D341Med (cell line): ENCODE measurements at regions not wholly inside any gene's neighbourhood (a gene's known extent, or its start where the extent isn't known, plus 50 kb on each side); places are given as distances from the start of the nearest gene placed in this dataset.
"Not testable (repeated sequence)": the region's sequence is repeated elsewhere in the genome, so short reads cannot be mapped to it uniquely, and the experiment has no call there.

Experiments used
- DNase-seq: peaks from one replicate; pipeline ENCODE4 v3.0.0; 2012; ENCODE audit warnings: low spot score

- no peak for DNase-seq
Measured at GRCh38 chr14:86363576-86363975, 833.6 kb downstream of the FLRT2 start.

GRCh38 chr14:86363047-86363446 is 833.1 kb downstream of the FLRT2 start:
- DNase-seq, result no peak

GRCh38 chr14:86357876-86358275 is 827.9 kb downstream of the FLRT2 start:
- no peak for DNase-seq

GRCh38 chr14:86357119-86357518 is 827.2 kb downstream of the FLRT2 start:
- DNase-seq, result no peak

GRCh38 chr14:86346818-86347384 is 817.0 kb downstream of the FLRT2 start:
- DNase-seq, result no peak

- DNase-seq, result no peak
Measured at GRCh38 chr14:86334355-86334754, 804.4 kb downstream of the FLRT2 start.

GRCh38 chr14:86333493-86333892 is 803.5 kb downstream of the FLRT2 start:
- DNase-seq, result no peak

GRCh38 chr14:86331341-86331740 is 801.4 kb downstream of the FLRT2 start:
- peak; percentile 29 for DNase-seq

- DNase-seq, result no peak
Measured at GRCh38 chr14:86321151-86321550, 791.2 kb downstream of the FLRT2 start.

- DNase-seq, result not testable (repeated sequence)
Measured at GRCh38 chr14:86312154-86312665, 782.3 kb downstream of the FLRT2 start.

- no peak for DNase-seq
Measured at GRCh38 chr14:86311151-86311550, 781.2 kb downstream of the FLRT2 start.

GRCh38 chr14:86310611-86311010 is 780.7 kb downstream of the FLRT2 start:
- no peak for DNase-seq

- DNase-seq, result no peak
Measured at GRCh38 chr14:86310148-86310547, 780.2 kb downstream of the FLRT2 start.

GRCh38 chr14:86305058-86305457 is 775.1 kb downstream of the FLRT2 start:
- no peak for DNase-seq

- DNase-seq, result no peak
Measured at GRCh38 chr14:86299994-86300393, 770.0 kb downstream of the FLRT2 start.

- DNase-seq, result peak; percentile 78
Measured at GRCh38 chr14:86296173-86296572, 766.2 kb downstream of the FLRT2 start.

GRCh38 chr14:86288336-86288735 is 758.4 kb downstream of the FLRT2 start:
- no peak for DNase-seq

GRCh38 chr14:86279405-86279804 is 749.5 kb downstream of the FLRT2 start:
- no peak for DNase-seq

- no peak for DNase-seq
Measured at GRCh38 chr14:86257973-86258372, 728.0 kb downstream of the FLRT2 start.

- no peak for DNase-seq
Measured at GRCh38 chr14:86243158-86243557, 713.2 kb downstream of the FLRT2 start.

GRCh38 chr14:86237733-86238132 is 707.8 kb downstream of the FLRT2 start:
- no peak for DNase-seq

GRCh38 chr14:86221755-86222154 is 691.8 kb downstream of the FLRT2 start:
- DNase-seq, result no peak

- DNase-seq, result no peak
Measured at GRCh38 chr14:86221000-86221399, 691.1 kb downstream of the FLRT2 start.

GRCh38 chr14:86217523-86217922 is 687.6 kb downstream of the FLRT2 start:
- no peak for DNase-seq
